OCI-LY1 (cell line): ENCODE measurements at regions not wholly inside any gene's neighbourhood (a gene's known extent, or its start where the extent isn't known, plus 50 kb on each side); places are given as distances from the start of the nearest gene placed in this dataset.

ENCODE experiments used
- H2AFZ ChIP-seq: fragments of 200-600 bp; sonication (generic), shearing (Covaris generic); 2 replicates; pipeline ENCODE4 v1.6.0; 2014; ENCODE audit warnings: antibody characterized with exemption, mild to moderate bottlenecking, low read length
- H3F3A ChIP-seq: fragments of 200-600 bp; sonication (generic), shearing (Covaris generic); 2 replicates; pipeline ENCODE4 v1.6.0; 2014; ENCODE audit warnings: mild to moderate bottlenecking, antibody characterized with exemption, low read length, moderate library complexity; ENCODE audit not compliant: insufficient read depth
- H3K27ac ChIP-seq: fragments of 200-600 bp; sonication (generic); 2 replicates; pipeline ENCODE4 v1.5.1; 2014; ENCODE audit warnings: low read length, mixed run types, mild to moderate bottlenecking, low read depth; ENCODE audit not compliant: poor library complexity, severe bottlenecking
- H3K27me3 ChIP-seq: fragments of 200-600 bp; sonication (generic); 2 replicates; pipeline ENCODE4 v1.6.0; 2014; ENCODE audit warnings: antibody characterized with exemption, mild to moderate bottlenecking, low read length, moderate library complexity; ENCODE audit not compliant: insufficient read depth
- H3K36me3 ChIP-seq: fragments of 200-600 bp; sonication (generic); 2 replicates; pipeline ENCODE4 v1.6.1; 2014; ENCODE audit warnings: mild to moderate bottlenecking, antibody characterized with exemption, low read length, moderate library complexity, mixed read lengths; ENCODE audit not compliant: insufficient read depth
- H3K4me1 ChIP-seq: fragments of 200-600 bp; sonication (generic); 2 replicates; pipeline ENCODE4 v1.5.1; 2014; ENCODE audit warnings: mild to moderate bottlenecking, low read length, moderate library complexity; ENCODE audit not compliant: insufficient read depth, severe bottlenecking
- H3K4me2 ChIP-seq: fragments of 200-600 bp; sonication (generic), shearing (Covaris generic); 2 replicates; pipeline ENCODE4 v1.6.1; 2014; ENCODE audit warnings: low read length
- H3K4me3 ChIP-seq: fragments of 200-600 bp; sonication (generic); 2 replicates; pipeline ENCODE4 v1.5.1; 2014; ENCODE audit warnings: low read length, low read depth, mild to moderate bottlenecking, mixed read lengths; ENCODE audit not compliant: poor library complexity, severe bottlenecking
- H3K79me2 ChIP-seq: fragments of 200-600 bp; shearing (Covaris generic); 2 replicates; pipeline ENCODE4 v1.6.1; 2016; ENCODE audit warnings: mixed run types, low read length, mixed read lengths; ENCODE audit not compliant: insufficient read depth
- H3K9ac ChIP-seq: fragments of 200-600 bp; sonication (generic), shearing (Covaris generic); 2 replicates; pipeline ENCODE4 v1.6.1; 2014; ENCODE audit warnings: mild to moderate bottlenecking, low read length, mixed read lengths
- H3K9me2 ChIP-seq: fragments of 200-600 bp; sonication (generic), shearing (Covaris generic); 2 replicates; pipeline ENCODE4 v1.6.1; 2014; ENCODE audit warnings: low read depth, mild to moderate bottlenecking, low read length, mixed read lengths
- H3K9me3 ChIP-seq: fragments of 200-600 bp; shearing (Covaris generic); 2 replicates; pipeline ENCODE4 v1.6.1; 2014; ENCODE audit warnings: low read length, mixed read lengths
- H4K20me1 ChIP-seq: fragments of 200-600 bp; sonication (generic), shearing (Covaris generic); 2 replicates; pipeline ENCODE4 v1.6.0; 2016; ENCODE audit warnings: mild to moderate bottlenecking, low read length; ENCODE audit not compliant: insufficient read depth
- CTCF ChIP-seq: fragments of 200-600 bp; sonication (generic), shearing (Covaris generic); IDR thresholded peaks from 2 replicates; pipeline ENCODE4 v1.5.1; 2017; ENCODE audit warnings: mild to moderate bottlenecking, antibody characterized with exemption, low read length, moderate library complexity, mixed read lengths
- EZH2 ChIP-seq: fragments of 200-600 bp; sonication (generic), shearing (Covaris generic); IDR thresholded peaks from 2 replicates; pipeline ENCODE4 v1.8.0; 2017; ENCODE audit warnings: borderline replicate concordance, mixed run types, mild to moderate bottlenecking, antibody characterized with exemption, low read length, moderate library complexity, mixed read lengths

- no peaks in the 10 kb centered on the region for H4K20me1 ChIP-seq
- no peaks in the 10 kb centered on the region for H3K9me3 ChIP-seq
- H3K36me3 ChIP-seq = no peaks in the 10 kb centered on the region
- no peak overlapping the region for H3K9ac ChIP-seq
- no peaks in the 10 kb centered on the region for H3K79me2 ChIP-seq
- no peak overlapping the region for H3K27ac ChIP-seq
- peaks cover 5% of the 10 kb centered on the region for H3K4me1 ChIP-seq
- no peak overlapping the region for H3K4me2 ChIP-seq
- no peaks in the 10 kb centered on the region for H3K9me2 ChIP-seq
- H2AFZ ChIP-seq = no peak overlapping the region
- H3K27me3 ChIP-seq = no peaks in the 10 kb centered on the region
- TF ChIP-seq CTCF = no peak
- TF ChIP-seq EZH2 = no peak
- H3K4me3 ChIP-seq = no peak overlapping the region
- H3F3A ChIP-seq = no peaks in the 10 kb centered on the region
Measured at GRCh38 chr5:111859533-111860270, 102.7 kb upstream of the NREP start.

GRCh38 chr5:111859031-111859430, 102.0 kb upstream of the NREP start:
- TF ChIP-seq CTCF (no peak), EZH2 (no peak)
- Histone ChIP-seq H3K9me3 (no peaks in the 10 kb centered on the region), H3K79me2 (no peaks in the 10 kb centered on the region), H3K4me2 (no peak overlapping the region), H3K9ac (no peak overlapping the region), H4K20me1 (no peaks in the 10 kb centered on the region), H3K27ac (no peak overlapping the region), H3F3A (no peaks in the 10 kb centered on the region), H3K27me3 (no peaks in the 10 kb centered on the region), H3K36me3 (no peaks in the 10 kb centered on the region), H3K9me2 (no peaks in the 10 kb centered on the region), H2AFZ (no peak overlapping the region), H3K4me3 (no peak overlapping the region), H3K4me1 (peaks cover 8% of the 10 kb centered on the region)

GRCh38 chr5:111857623-111858022, 100.6 kb upstream of the NREP start:
- peaks cover 16% of the 10 kb centered on the region for H3K4me1 ChIP-seq
- no peaks in the 10 kb centered on the region for H3K79me2 ChIP-seq
- H3F3A ChIP-seq = no peaks in the 10 kb centered on the region
- no peaks in the 10 kb centered on the region for H3K9me3 ChIP-seq
- H3K27me3 ChIP-seq = no peaks in the 10 kb centered on the region
- no peak overlapping the region for H2AFZ ChIP-seq
- no peak overlapping the region for H3K9ac ChIP-seq
- no peaks in the 10 kb centered on the region for H4K20me1 ChIP-seq
- no peaks in the 10 kb centered on the region for H3K9me2 ChIP-seq
- TF ChIP-seq CTCF (no peak), EZH2 (no peak)
- no peaks in the 10 kb centered on the region for H3K36me3 ChIP-seq
- H3K27ac ChIP-seq = no peak overlapping the region
- no peak overlapping the region for H3K4me2 ChIP-seq
- no peak overlapping the region for H3K4me3 ChIP-seq
